ENCODE measurements at regions not wholly inside any gene's neighbourhood (a gene's known extent, or its start where the extent isn't known, plus 50 kb on each side); places are given as distances from the start of the nearest gene placed in this dataset.

GRCh38 chr10:78552261-78552811, 516.4 kb upstream of the ZMIZ1 start:
- no peak for TF ChIP-seq REST (IDR thresholded peaks at IDR 0.05; ENCODE audit: insufficient read depth in 1 of 2, low read depth in 2 of 2, low read length in 2 of 2)

- TF ChIP-seq FOXP2 (optimal IDR thresholded peaks at IDR 0.05; ENCODE audit: borderline replicate concordance, extremely low read depth, extremely low read length, insufficient read depth): no peak
- no peak for TF ChIP-seq TAF1 (IDR thresholded peaks at IDR 0.05; ENCODE audit: borderline replicate concordance, insufficient read depth, low read length)
- TF ChIP-seq POLR2AphosphoS5 (IDR thresholded peaks at IDR 0.05; ENCODE audit: low read depth, low read length): no peak
- no peak for TF ChIP-seq REST (IDR thresholded peaks at IDR 0.05; ENCODE audit: insufficient read depth in 1 of 2, low read depth in 2 of 2, low read length in 2 of 2)
- no peak for TF ChIP-seq SIN3A (IDR thresholded peaks at IDR 0.05; ENCODE audit: borderline replicate concordance, insufficient read depth, low read length)
Measured at GRCh38 chr10:78553792-78554191, 515.0 kb upstream of the ZMIZ1 start.

GRCh38 chr10:78555128-78555527, 513.6 kb upstream of the ZMIZ1 start:
- TF ChIP-seq REST (IDR thresholded peaks at IDR 0.05; ENCODE audit: insufficient read depth in 1 of 2, low read depth in 2 of 2, low read length in 2 of 2) (no peak), SIN3A (IDR thresholded peaks at IDR 0.05; ENCODE audit: borderline replicate concordance, insufficient read depth, low read length) (no peak), POLR2AphosphoS5 (IDR thresholded peaks at IDR 0.05; ENCODE audit: low read depth, low read length) (no peak), FOXP2 (optimal IDR thresholded peaks at IDR 0.05; ENCODE audit: borderline replicate concordance, extremely low read depth, extremely low read length, insufficient read depth) (no peak)

GRCh38 chr10:78556705-78557432, 511.9 kb upstream of the ZMIZ1 start:
- TF ChIP-seq FOXP2 (optimal IDR thresholded peaks at IDR 0.05; ENCODE audit: borderline replicate concordance, extremely low read depth, extremely low read length, insufficient read depth): no peak
- no peak for TF ChIP-seq TAF1 (IDR thresholded peaks at IDR 0.05; ENCODE audit: borderline replicate concordance, insufficient read depth, low read length)
- no peak for TF ChIP-seq SIN3A (IDR thresholded peaks at IDR 0.05; ENCODE audit: borderline replicate concordance, insufficient read depth, low read length)
- TF ChIP-seq POLR2AphosphoS5 (IDR thresholded peaks at IDR 0.05; ENCODE audit: low read depth, low read length): no peak
- TF ChIP-seq REST (IDR thresholded peaks at IDR 0.05; ENCODE audit: insufficient read depth in 1 of 2, low read depth in 2 of 2, low read length in 2 of 2): no peak
